ENCODE measurements at regions not wholly inside any gene's neighbourhood (a gene's known extent, or its start where the extent isn't known, plus 50 kb on each side); places are given as distances from the start of the nearest gene placed in this dataset.

DNA sequence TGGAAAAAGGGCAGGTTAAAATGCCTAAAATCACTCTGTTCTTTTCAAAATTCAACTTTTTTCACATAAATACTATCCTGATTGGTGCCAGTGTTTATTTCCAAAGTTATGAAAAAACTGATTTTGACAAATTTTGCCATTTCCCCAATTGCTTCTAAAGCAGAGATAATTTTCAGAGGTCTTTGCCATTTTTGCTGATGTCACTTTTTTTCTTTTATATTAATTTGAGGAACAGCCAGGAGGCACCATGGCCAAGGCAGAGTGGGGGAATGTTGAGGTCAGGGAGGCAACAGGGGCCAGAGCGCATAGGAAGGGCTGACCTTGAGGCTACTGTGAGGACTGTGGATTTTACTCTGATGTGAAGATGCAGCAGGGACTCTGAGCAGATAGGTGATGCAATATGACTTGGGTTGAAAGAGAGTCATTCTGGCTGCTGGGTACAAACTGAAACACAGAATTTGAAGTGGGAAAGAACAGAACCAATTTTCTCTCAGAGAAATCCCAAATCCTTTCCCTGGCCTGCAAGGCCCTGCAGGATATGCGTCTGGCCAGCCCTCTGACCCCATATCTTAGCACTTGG lies 75.1 kb upstream of the LDAH start (continued):
- TF ChIP-seq, protein P1, sequence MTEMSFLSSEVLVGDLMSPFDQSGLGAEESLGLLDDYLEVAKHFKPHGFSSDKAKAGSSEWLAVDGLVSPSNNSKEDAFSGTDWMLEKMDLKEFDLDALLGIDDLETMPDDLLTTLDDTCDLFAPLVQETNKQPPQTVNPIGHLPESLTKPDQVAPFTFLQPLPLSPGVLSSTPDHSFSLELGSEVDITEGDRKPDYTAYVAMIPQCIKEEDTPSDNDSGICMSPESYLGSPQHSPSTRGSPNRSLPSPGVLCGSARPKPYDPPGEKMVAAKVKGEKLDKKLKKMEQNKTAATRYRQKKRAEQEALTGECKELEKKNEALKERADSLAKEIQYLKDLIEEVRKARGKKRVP (CRISPR knock-in tag; IDR thresholded peaks at IDR 0.05), result peak in 1 of 2 experiments; percentile 80; a peak in 2 of 4 replicates
- TF ChIP-seq, protein P2, sequence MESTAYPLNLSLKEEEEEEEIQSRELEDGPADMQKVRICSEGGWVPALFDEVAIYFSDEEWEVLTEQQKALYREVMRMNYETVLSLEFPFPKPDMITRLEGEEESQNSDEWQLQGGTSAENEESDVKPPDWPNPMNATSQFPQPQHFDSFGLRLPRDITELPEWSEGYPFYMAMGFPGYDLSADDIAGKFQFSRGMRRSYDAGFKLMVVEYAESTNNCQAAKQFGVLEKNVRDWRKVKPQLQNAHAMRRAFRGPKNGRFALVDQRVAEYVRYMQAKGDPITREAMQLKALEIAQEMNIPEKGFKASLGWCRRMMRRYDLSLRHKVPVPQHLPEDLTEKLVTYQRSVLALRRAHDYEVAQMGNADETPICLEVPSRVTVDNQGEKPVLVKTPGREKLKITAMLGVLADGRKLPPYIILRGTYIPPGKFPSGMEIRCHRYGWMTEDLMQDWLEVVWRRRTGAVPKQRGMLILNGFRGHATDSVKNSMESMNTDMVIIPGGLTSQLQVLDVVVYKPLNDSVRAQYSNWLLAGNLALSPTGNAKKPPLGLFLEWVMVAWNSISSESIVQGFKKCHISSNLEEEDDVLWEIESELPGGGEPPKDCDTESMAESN (CRISPR knock-in tag; conservative IDR thresholded peaks at IDR 0.05), result no peak
- TF ChIP-seq ZNF768 (CRISPR knock-in tag; IDR thresholded peaks at IDR 0.05), result no peak

DNA sequence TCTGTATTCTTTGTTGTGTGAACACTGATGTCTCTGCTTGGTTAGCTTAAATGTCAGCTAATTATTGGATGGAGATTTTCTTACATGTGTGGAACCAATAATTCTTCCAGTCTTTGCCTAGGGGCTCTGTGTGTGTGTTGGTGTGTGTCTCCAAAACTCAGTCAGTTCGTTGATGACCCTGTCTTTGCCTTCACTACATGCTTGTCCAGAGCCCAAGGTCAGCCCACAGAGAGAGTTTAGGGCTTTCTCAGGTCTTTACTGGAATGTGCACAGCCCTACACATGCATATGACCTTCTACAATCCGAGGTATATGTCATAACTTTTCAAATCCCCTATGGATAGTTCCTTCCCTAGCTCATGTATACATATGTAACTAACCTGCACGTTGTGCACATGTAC lies 74.1 kb upstream of the LDAH start:
- in situ Hi-C loops (cut with HindIII; ENCODE audit: extremely low pct_ligation_motif_present, low pct_unique_long_range_greater_than_20kb) (no loop called here), intact Hi-C loops (cut with micrococcal nuclease; ENCODE audit: unreplicated experiment) (no loop called here)
- ChIA-PET CTCF (ENCODE audit: low intra/inter-chr PET ratio, low total read pairs) (no interaction called here), POLR2A (interaction anchor here (0.7 kb wide), 1 partner anchor 545 kb away, joined by 3 read pairs; no protein-coding TSS in a partner anchor)
- Histone ChIP-seq H3K9me3 (ENCODE audit: low read length) (no peaks in the 10 kb centered on the region), H3K36me3 (replicated peaks in 1 of 2; ENCODE audit: control insufficient read depth in 1 of 2, insufficient read depth in 2 of 2, low read length in 2 of 2) (no peaks in the 10 kb centered on the region), H3K79me2 (ENCODE audit: insufficient read depth, low read length) (no peaks in the 10 kb centered on the region), H3K27ac (ENCODE audit: extremely low read length, insufficient read depth, low read length) (no peak overlapping the region), H3K27me3 (ENCODE audit: control insufficient read depth in 1 of 2, insufficient read depth in 2 of 2, low read length in 2 of 2) (peaks cover 3 to 38% of the 10 kb centered on the region in 2 experiments; a peak in 4 of 5 replicates), H3K4me1 (ENCODE audit: insufficient read depth, low read length) (peaks cover 7% of the 10 kb centered on the region; the same call in 1 of the 2 replicates), H3K4me3 (replicated peaks in 1 of 3; ENCODE audit: insufficient read depth in 1 of 3, low read depth in 2 of 3, low read length in 3 of 3) (no peak overlapping the region), H3K4me2 (ENCODE audit: low read depth, low read length) (no peak overlapping the region), H2AFZ (ENCODE audit: low read length) (no peak overlapping the region), H4K20me1 (ENCODE audit: insufficient read depth, low read length) (no peaks in the 10 kb centered on the region), H3K9ac (ENCODE audit: insufficient read depth, low read depth, low read length) (no peak overlapping the region)
- FAIRE-seq (no peak), DNase-seq (ENCODE audit: low spot score) (no peak), ATAC-seq (peak; percentile 76)
- WGBS (ENCODE audit: low lambda C conversion rate), result 1% methylated on average over 3 of the region's 3 CpGs
- BruUV-seq (replicated peaks), result no TSS peak
- TF ChIP-seq, protein P3, sequence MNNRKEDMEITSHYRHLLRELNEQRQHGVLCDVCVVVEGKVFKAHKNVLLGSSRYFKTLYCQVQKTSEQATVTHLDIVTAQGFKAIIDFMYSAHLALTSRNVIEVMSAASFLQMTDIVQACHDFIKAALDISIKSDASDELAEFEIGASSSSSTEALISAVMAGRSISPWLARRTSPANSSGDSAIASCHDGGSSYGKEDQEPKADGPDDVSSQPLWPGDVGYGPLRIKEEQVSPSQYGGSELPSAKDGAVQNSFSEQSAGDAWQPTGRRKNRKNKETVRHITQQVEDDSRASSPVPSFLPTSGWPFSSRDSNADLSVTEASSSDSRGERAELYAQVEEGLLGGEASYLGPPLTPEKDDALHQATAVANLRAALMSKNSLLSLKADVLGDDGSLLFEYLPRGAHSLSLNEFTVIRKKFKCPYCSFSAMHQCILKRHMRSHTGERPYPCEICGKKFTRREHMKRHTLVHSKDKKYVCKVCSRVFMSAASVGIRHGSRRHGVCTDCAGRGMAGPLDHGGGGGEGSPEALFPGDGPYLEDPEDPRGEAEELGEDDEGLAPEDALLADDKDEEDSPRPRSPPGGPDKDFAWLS (CRISPR knock-in tag; IDR thresholded peaks at IDR 0.05; ENCODE audit: borderline replicate concordance), result no peak
- TF ChIP-seq ERF (CRISPR knock-in tag; IDR thresholded peaks at IDR 0.05) (no peak), ZNF12 (CRISPR knock-in tag; IDR thresholded peaks at IDR 0.05) (no peak), RBM22 (optimal IDR thresholded peaks at IDR 0.05; ENCODE audit: low read length) (no peak), ZNF839 (CRISPR knock-in tag; IDR thresholded peaks at IDR 0.05; ENCODE audit: borderline replicate concordance) (no peak), MYNN (CRISPR knock-in tag; IDR thresholded peaks at IDR 0.05; ENCODE audit: low read depth) (no peak)
- TF ChIP-seq, protein P4, sequence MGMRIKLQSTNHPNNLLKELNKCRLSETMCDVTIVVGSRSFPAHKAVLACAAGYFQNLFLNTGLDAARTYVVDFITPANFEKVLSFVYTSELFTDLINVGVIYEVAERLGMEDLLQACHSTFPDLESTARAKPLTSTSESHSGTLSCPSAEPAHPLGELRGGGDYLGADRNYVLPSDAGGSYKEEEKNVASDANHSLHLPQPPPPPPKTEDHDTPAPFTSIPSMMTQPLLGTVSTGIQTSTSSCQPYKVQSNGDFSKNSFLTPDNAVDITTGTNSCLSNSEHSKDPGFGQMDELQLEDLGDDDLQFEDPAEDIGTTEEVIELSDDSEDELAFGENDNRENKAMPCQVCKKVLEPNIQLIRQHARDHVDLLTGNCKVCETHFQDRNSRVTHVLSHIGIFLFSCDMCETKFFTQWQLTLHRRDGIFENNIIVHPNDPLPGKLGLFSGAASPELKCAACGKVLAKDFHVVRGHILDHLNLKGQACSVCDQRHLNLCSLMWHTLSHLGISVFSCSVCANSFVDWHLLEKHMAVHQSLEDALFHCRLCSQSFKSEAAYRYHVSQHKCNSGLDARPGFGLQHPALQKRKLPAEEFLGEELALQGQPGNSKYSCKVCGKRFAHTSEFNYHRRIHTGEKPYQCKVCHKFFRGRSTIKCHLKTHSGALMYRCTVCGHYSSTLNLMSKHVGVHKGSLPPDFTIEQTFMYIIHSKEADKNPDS (CRISPR knock-in tag; IDR thresholded peaks at IDR 0.05), result no peak
- TF ChIP-seq, protein P5, sequence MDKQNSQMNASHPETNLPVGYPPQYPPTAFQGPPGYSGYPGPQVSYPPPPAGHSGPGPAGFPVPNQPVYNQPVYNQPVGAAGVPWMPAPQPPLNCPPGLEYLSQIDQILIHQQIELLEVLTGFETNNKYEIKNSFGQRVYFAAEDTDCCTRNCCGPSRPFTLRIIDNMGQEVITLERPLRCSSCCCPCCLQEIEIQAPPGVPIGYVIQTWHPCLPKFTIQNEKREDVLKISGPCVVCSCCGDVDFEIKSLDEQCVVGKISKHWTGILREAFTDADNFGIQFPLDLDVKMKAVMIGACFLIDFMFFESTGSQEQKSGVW (CRISPR knock-in tag; IDR thresholded peaks at IDR 0.05; ENCODE audit: borderline replicate concordance), result no peak
- TF ChIP-seq, protein P6, sequence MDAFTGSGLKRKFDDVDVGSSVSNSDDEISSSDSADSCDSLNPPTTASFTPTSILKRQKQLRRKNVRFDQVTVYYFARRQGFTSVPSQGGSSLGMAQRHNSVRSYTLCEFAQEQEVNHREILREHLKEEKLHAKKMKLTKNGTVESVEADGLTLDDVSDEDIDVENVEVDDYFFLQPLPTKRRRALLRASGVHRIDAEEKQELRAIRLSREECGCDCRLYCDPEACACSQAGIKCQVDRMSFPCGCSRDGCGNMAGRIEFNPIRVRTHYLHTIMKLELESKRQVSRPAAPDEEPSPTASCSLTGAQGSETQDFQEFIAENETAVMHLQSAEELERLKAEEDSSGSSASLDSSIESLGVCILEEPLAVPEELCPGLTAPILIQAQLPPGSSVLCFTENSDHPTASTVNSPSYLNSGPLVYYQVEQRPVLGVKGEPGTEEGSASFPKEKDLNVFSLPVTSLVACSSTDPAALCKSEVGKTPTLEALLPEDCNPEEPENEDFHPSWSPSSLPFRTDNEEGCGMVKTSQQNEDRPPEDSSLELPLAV (CRISPR knock-in tag; conservative IDR thresholded peaks at IDR 0.05; ENCODE audit: low read depth), result no peak

All from HepG2 (cell line).